WI38 (cell line): ENCODE measurements at regions not wholly inside any gene's neighbourhood (a gene's known extent, or its start where the extent isn't known, plus 50 kb on each side); places are given as distances from the start of the nearest gene placed in this dataset.

ENCODE experiments used
- H3K4me3 ChIP-seq: 2 replicates; pipeline ENCODE4 v1.5.1; 2011; ENCODE audit warnings: low read depth, mild to moderate bottlenecking, control low read depth, low read length
- CTCF ChIP-seq: IDR thresholded peaks from 2 replicates; pipeline ENCODE4 v1.5.1; 2012; ENCODE audit warnings: low read depth, mild to moderate bottlenecking, control low read depth, low read length

DNA sequence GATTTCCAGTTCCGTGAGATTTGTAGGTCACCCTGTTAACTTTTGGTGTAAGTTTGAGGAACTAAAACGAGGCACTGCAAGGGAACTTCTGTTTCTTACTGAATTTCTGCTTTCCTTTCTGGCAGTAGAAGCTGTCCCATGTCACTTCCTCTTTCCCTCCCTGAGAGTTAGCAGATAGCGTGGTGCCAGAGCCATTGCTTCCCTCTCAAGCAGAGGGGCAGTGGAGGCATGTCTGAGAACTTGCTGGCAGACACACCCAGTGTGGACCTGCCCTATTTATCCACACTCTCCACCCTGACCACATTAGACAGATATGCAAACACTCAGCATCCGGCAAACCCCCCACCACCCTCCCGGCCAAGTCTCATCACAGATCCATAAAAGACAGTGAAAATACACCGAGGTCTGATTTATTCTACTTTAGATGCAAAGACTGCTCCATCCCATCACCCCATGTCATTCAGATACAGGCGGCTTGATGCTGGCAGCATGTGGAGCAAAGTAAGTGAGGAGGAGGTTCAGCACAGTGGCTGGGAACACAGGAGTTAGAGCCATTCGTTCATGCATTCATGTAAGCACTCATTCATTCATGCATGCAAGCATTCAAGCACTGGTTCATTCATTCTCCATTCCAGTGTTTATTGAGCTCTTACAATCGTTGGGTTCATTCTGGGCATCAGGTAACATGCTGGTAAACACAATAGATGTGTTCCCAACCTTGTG is 324.7 kb downstream of the SHQ1 start:
- TF ChIP-seq CTCF: no peak

GRCh38 chr3:72520690-72521308 is 327.4 kb downstream of the SHQ1 start:
- no peak for TF ChIP-seq CTCF
- no peak overlapping the region for H3K4me3 ChIP-seq

More for the DNA sequence above, 324.7 kb downstream of the SHQ1 start:
- H3K4me3 ChIP-seq: no peak overlapping the region

DNA sequence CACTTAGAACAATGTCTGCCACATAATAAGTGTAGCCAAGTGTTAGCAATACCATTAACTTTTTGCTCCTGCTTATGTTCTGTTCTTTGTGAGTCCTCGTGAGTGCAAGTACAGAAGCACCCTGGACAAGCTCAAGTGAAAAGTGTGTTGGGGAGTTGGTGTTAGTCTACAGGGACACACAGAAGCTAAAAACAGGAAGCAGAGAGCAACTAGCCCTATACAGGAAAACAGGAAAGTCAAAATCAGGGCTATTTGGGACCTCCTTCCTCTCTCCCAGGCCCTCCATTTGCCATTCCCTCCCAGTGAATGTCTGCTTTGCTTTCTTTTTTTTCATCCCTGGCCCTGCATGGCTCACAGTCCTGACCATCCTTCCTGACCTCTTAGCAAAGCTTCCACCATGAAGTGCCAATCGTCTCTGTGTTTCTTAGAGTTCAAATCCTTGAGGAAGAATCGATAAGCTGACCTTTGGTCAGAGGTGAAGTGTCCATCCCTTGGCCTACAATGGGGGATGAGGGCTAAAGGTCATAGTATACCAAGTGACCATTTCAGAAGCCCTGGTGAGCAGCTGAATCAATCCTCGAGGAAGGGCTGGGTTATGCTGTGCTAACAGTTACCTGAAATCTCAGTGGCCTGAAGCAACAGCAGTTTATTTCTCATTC is 328.2 kb downstream of the SHQ1 start:
- no peak for TF ChIP-seq CTCF
- H3K4me3 ChIP-seq: no peak overlapping the region

- no peak for TF ChIP-seq CTCF
- H3K4me3 ChIP-seq: no peak overlapping the region
These were observed 330.3 kb downstream of the SHQ1 start for GRCh38 chr3:72517921-72518424.

- H3K4me3 ChIP-seq: no peak overlapping the region
- TF ChIP-seq CTCF: no peak
These were observed 330.9 kb downstream of the SHQ1 start for GRCh38 chr3:72517336-72517735.

DNA sequence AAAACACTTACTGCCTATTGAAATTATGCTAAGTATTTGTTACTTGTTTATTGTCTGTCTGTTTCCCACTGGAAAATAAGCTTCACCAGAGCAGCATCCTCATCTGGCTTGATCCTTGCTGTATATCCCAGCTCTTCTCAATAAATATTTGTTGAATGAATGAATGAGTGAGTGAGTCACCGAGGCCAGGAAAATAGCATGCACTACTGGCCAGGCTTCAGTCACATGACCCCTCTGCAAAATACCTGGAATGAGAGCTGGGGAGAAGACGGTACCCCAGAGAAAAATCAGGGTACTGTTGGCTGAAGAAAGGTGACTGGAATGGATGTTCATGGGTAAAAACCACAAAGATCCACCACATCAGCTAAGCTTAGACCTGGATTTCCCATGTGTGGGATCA is 331.9 kb downstream of the SHQ1 start:
- no peak for TF ChIP-seq CTCF
- no peak overlapping the region for H3K4me3 ChIP-seq

DNA sequence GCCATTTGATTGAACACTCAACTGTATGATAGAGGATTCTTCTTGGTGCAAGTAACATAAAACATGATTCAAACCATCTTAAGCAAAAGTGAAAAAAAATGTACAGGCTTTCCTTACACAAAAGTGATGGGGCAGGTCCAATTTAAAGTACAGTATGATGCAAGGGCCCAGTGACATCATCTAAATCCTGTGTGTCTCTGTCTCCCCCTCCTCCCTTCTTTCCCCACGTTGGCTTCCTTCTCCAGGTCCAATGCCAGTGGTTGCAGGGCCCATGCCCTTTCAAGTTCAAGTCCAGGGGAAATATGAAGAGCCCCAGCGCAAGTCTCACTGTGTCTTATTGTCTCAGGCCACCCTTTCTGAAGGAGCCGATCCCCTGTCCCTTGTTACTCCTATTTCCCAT is 332.3 kb downstream of the SHQ1 start:
- no peak overlapping the region for H3K4me3 ChIP-seq
- no peak for TF ChIP-seq CTCF
